CD14-positive monocyte (primary cell): ENCODE measurements at regions not wholly inside any gene's neighbourhood (a gene's known extent, or its start where the extent isn't known, plus 50 kb on each side); places are given as distances from the start of the nearest gene placed in this dataset.

Experiments
- DNase-seq, 3 donors: peaks; one replicate each; pipeline ENCODE4 v3.0.0-alpha.2; 2011 to 2022
- H2AFZ ChIP-seq: 2 replicates; pipeline ENCODE4 v1.6.0; 2012; ENCODE audit warnings: mild to moderate bottlenecking, low read depth, low read length, inconsistent platforms; ENCODE audit not compliant: insufficient read depth, poor library complexity, severe bottlenecking
- H3K27ac ChIP-seq, 2 donors: 1 replicate in 1 of 2; 2 replicates in 1 of 2; pipeline ENCODE4 v1.5.1; 2012 to 2013; ENCODE audit warnings: low read length in 2 of 2, control low read depth in 1 of 2, inconsistent platforms in 1 of 2, low read depth in 1 of 2, mild to moderate bottlenecking in 1 of 2
- H3K27me3 ChIP-seq, 2 donors: one replicate each; pipeline versions ENCODE4 v1.6.0 to v1.6.1; 2011 to 2013; ENCODE audit warnings: low read length in 2 of 2; ENCODE audit not compliant: control insufficient read depth in 2 of 2, insufficient read depth in 2 of 2
- H3K36me3 ChIP-seq, 2 donors: replicated peaks in 1 of 2; 1 replicate in 1 of 2; 2 replicates in 1 of 2; pipeline versions ENCODE4 v1.5.1 to v1.6.1; 2012 to 2013; ENCODE audit warnings: low read length in 2 of 2, control low read depth in 1 of 2, inconsistent platforms in 1 of 2, mild to moderate bottlenecking in 1 of 2; ENCODE audit not compliant: insufficient read depth in 2 of 2, control insufficient read depth in 1 of 2
- H3K4me1 ChIP-seq, 2 donors: 1 replicate in 1 of 2; 2 replicates in 1 of 2; pipeline versions ENCODE4 v1.5.1 to v1.6.1; 2012 to 2013; ENCODE audit warnings: low read length in 2 of 2, control low read depth in 1 of 2, inconsistent platforms in 1 of 2, mild to moderate bottlenecking in 1 of 2, moderate library complexity in 1 of 2; ENCODE audit not compliant: insufficient read depth in 2 of 2, control insufficient read depth in 1 of 2
- H3K4me2 ChIP-seq: replicated peaks from 2 replicates; pipeline ENCODE3; 2012; ENCODE audit warnings: low read length, moderate library complexity, mild to moderate bottlenecking; ENCODE audit not compliant: poor library complexity, severe bottlenecking; ENCODE audit errors: extremely low read depth
- H3K4me3 ChIP-seq, 3 experiments: fragments of 200-600 bp in 1 of 3; sonication (generic) in 1 of 3; replicated peaks in 1 of 3; 1 replicate in 2 of 3; 2 replicates in 1 of 3; pipeline ENCODE4 v1.5.1; 2011 to 2013; ENCODE audit warnings: low read length in 3 of 3, mild to moderate bottlenecking in 3 of 3, control low read depth in 2 of 3, low read depth in 2 of 3, inconsistent platforms in 1 of 3, moderate library complexity in 1 of 3
- H3K79me2 ChIP-seq: 2 replicates; pipeline ENCODE4 v1.6.0; 2012; ENCODE audit warnings: mild to moderate bottlenecking, control low read depth, inconsistent platforms, low read length, moderate library complexity; ENCODE audit not compliant: insufficient read depth
- H3K9ac ChIP-seq: 2 replicates; pipeline ENCODE4 v1.6.0; 2017; ENCODE audit warnings: low read length, mild to moderate bottlenecking; ENCODE audit not compliant: insufficient read depth, poor library complexity, severe bottlenecking
- H3K9me3 ChIP-seq, 2 donors: replicated peaks in 1 of 2; 1 replicate in 1 of 2; 2 replicates in 1 of 2; pipeline versions ENCODE4 v1.5.1 to v1.6.1; 2012 to 2013; ENCODE audit warnings: low read length in 2 of 2, control low read depth in 1 of 2; ENCODE audit not compliant: control insufficient read depth in 1 of 2, insufficient read depth in 1 of 2
- H4K20me1 ChIP-seq: 2 replicates; pipeline ENCODE4 v1.6.0; 2012; ENCODE audit warnings: mild to moderate bottlenecking, low read length, control low read depth, moderate library complexity; ENCODE audit not compliant: insufficient read depth
- H3K27ac Mint-ChIP-seq, 7 donors: one replicate each; pipeline ENCODE4 v1.8.0; 2020; ENCODE audit warnings: mild to moderate bottlenecking in 7 of 7, mixed read lengths in 7 of 7, moderate library complexity in 6 of 7, inconsistent platforms in 2 of 7
- H3K27me3 Mint-ChIP-seq, 3 donors: one replicate each; pipeline ENCODE4 v1.8.0; 2021 to 2022; ENCODE audit warnings: low read depth in 3 of 3, mild to moderate bottlenecking in 3 of 3, mixed read lengths in 3 of 3, moderate library complexity in 3 of 3, inconsistent platforms in 1 of 3
- H3K36me3 Mint-ChIP-seq, 2 donors: one replicate each; pipeline ENCODE4 v1.8.0; 2020; ENCODE audit warnings: mixed read lengths in 2 of 2, inconsistent platforms in 1 of 2, mild to moderate bottlenecking in 1 of 2
- H3K4me1 Mint-ChIP-seq: one replicate; pipeline ENCODE4 v1.8.0; 2020; ENCODE audit warnings: mild to moderate bottlenecking, mixed read lengths
- H3K4me3 Mint-ChIP-seq, 2 donors: one replicate each; pipeline ENCODE4 v1.8.0; 2020; ENCODE audit warnings: mild to moderate bottlenecking in 2 of 2, mixed read lengths in 2 of 2, moderate library complexity in 1 of 2
- H3K9me3 Mint-ChIP-seq, 7 donors: one replicate each; pipeline ENCODE4 v1.8.0; 2020 to 2022; ENCODE audit warnings: mixed read lengths in 7 of 7, mild to moderate bottlenecking in 6 of 7, moderate library complexity in 6 of 7, inconsistent platforms in 2 of 7
- WGBS: methylation state at CpG from one replicate; pipeline ENCODE4 v1.1.5; 2013; ENCODE audit warnings: missing lambda C conversion rate; ENCODE audit not compliant: insufficient coverage; 5-methylcytosine and 5-hydroxymethylcytosine counted together
- intact Hi-C, 2 donors: fragments of 100-400 bp; cut with micrococcal nuclease; formaldehyde crosslinking; loops; one replicate each; pipeline versions ENCODE4 v1.15.0 to v1.15.1; 2023
- TF ChIP-seq, protein P1 (sequence below): fragments of 200-600 bp; IDR thresholded peaks from one replicate; pipeline ENCODE4 v1.8.0; 2022; ENCODE audit warnings: antibody characterized with exemption, mild to moderate bottlenecking

DNA sequence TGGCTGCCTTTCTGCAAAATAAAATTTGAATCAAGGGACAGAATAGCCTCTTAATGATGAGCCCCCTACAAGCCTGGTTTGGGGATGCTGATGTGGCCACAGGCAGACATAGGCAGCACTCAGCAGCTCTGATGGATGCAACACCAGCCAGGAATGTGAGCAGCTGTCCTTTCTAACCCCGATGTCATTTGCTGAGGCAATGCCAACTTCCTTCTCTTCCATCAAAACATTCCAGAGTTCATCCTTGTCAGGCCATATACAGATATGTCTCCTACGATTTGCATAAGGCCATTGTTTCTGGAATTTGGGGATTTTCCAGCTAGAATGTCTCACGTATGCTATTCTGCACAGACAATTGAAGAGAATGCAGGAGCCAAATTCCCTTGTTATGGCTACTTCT lies 52.1 kb upstream of the MYOCD start:
- Histone ChIP-seq H3K79me2 (no peaks in the 10 kb centered on the region), H4K20me1 (no peaks in the 10 kb centered on the region), H3K9me3 (no peaks in the 10 kb centered on the region), H3K27me3 (no peaks in the 10 kb centered on the region), H3K9ac (no peak overlapping the region), H2AFZ (no peak overlapping the region), H3K4me2 (no peak overlapping the region), H3K36me3 (no peaks in the 10 kb centered on the region), H3K27ac (no peak overlapping the region), H3K4me3 (no peak overlapping the region), H3K4me1 (no peaks in the 10 kb centered on the region)
- intact Hi-C loops, result no loop called here
- Mint-ChIP-seq H3K36me3 (no peaks in the 10 kb centered on the region), H3K4me3 (no peak overlapping the region), H3K4me1 (no peaks in the 10 kb centered on the region), H3K27ac (no peak overlapping the region), H3K27me3 (peaks cover 0 to 4% (median 0%) of the 10 kb centered on the region in 3 donors), H3K9me3 (peaks cover 0 to 8% (median 3%) of the 10 kb centered on the region in 7 donors)
- WGBS, result 83% methylated on average over 3 of the region's 3 CpGs
- TF ChIP-seq, protein P1, sequence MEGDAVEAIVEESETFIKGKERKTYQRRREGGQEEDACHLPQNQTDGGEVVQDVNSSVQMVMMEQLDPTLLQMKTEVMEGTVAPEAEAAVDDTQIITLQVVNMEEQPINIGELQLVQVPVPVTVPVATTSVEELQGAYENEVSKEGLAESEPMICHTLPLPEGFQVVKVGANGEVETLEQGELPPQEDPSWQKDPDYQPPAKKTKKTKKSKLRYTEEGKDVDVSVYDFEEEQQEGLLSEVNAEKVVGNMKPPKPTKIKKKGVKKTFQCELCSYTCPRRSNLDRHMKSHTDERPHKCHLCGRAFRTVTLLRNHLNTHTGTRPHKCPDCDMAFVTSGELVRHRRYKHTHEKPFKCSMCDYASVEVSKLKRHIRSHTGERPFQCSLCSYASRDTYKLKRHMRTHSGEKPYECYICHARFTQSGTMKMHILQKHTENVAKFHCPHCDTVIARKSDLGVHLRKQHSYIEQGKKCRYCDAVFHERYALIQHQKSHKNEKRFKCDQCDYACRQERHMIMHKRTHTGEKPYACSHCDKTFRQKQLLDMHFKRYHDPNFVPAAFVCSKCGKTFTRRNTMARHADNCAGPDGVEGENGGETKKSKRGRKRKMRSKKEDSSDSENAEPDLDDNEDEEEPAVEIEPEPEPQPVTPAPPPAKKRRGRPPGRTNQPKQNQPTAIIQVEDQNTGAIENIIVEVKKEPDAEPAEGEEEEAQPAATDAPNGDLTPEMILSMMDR, result no peak
- DNase-seq, result no peak
